ENCODE measurements at regions not wholly inside any gene's neighbourhood (a gene's known extent, or its start where the extent isn't known, plus 50 kb on each side); places are given as distances from the start of the nearest gene placed in this dataset.

DNA sequence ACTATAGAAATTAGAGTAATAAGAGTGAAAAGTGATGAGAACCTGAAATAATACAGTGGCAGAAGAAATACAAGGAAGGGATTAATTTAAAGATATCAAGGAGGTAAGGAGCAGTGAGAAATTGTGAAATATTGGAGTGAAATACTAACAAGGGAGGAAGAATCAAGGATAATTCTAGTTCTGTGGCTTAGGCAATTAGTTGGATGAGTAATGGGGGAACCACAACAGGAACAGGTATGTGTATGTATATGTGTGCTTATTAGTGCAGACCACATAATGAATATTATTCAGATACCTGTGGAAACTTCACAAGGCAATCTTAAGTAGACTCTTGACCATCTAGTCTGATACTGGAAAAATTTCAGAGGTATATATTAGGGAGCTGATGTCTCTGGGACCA lies 143.3 kb downstream of the TINAG start:
- TF ChIP-seq POLR2AphosphoS5 (IDR thresholded peaks at IDR 0.05; ENCODE audit: insufficient read depth in 1 of 2, low read depth in 1 of 2), result no peak
- no peak for TF ChIP-seq CTCF (IDR thresholded peaks at IDR 0.05)
- TF ChIP-seq POLR2A (IDR thresholded peaks at IDR 0.05), result no peak
- Histone ChIP-seq H3K9me3 (no peaks in the 10 kb centered on the region), H3K4me1 (no peaks in the 10 kb centered on the region), H3K27ac (no peak overlapping the region), H3K27me3 (no peaks in the 10 kb centered on the region), H3K4me3 (no peak overlapping the region), H3K36me3 (no peaks in the 10 kb centered on the region)
- intact Hi-C loops (cut with DNase I), result no loop called here
- DNase-seq (ENCODE audit: extremely low spot score in 2 of 2), result no peak

DNA sequence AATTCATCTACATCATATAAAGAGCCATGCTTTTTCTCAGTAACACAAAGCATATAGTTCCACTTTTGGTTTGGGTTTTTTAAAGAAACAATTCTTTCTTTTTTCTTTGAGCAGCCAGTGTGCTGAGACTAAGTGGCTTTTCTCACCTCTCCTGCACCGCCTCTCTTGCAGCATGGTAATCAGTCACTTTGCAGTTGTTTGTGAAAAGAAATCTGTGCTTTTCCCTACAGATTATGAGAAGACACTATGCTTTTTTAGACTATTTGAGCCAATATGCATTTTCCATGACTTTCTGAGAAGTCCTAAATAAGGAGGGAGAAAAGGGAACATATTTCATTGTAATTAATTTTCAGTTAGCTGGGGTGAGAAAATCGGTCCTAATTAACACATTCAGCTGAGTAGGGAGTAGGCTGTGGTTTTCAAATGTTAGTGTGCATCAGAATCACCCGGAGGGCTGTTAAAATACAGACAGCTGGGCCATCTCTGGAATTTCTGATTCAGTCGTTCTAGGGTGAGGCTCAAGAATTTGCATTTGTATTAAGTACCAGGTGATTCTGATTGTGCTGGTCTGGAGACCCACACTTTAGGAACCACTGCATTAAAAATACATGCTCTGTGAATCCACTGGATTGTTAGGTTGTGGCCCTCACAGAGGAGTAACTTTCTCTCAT lies 155.2 kb downstream of the TINAG start:
- H3K4me1 ChIP-seq, result no peaks in the 10 kb centered on the region
- no peak for DNase-seq (ENCODE audit: extremely low spot score in 2 of 2)
- no peak overlapping the region for H3K27ac ChIP-seq
- intact Hi-C loops (cut with DNase I), result no loop called here
- no peaks in the 10 kb centered on the region for H3K9me3 ChIP-seq
- no peak overlapping the region for H3K4me3 ChIP-seq
- no peaks in the 10 kb centered on the region for H3K36me3 ChIP-seq
- no peak for TF ChIP-seq POLR2A (IDR thresholded peaks at IDR 0.05)
- no peak for TF ChIP-seq CTCF (IDR thresholded peaks at IDR 0.05)
- TF ChIP-seq POLR2AphosphoS5 (IDR thresholded peaks at IDR 0.05; ENCODE audit: insufficient read depth in 1 of 2, low read depth in 1 of 2), result no peak
- no peaks in the 10 kb centered on the region for H3K27me3 ChIP-seq

DNA sequence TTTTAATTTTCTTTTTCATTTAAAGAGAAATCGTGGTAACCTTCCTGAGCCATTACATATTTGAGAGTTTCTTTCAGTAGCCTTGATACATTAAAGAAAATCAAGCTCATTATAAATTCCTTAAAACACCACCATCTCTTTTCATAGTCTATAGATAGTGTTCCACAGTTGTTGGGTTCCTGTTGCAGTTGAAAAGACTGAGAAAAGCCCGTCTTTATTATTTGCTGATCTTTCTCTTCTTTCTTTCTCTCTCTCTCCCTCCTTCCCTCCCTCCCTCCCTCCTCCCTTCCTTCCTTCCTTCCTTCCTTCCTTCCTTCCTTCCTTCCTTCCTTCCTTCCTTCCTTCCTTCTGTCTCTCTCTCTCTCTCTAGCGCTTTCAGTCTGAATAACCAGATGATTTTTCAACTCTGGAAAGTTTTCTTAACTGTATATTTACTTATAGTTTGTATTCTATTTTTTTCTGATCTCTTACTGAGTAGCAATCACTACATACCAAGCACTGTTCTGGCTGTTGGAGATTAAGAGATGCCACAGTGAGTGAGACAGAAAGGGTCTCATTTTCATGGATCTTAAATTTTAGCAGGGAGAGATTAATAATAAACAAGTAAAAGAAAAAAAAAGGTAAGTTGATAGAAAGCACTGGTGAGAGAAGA lies 157.5 kb downstream of the TINAG start:
- no peaks in the 10 kb centered on the region for H3K36me3 ChIP-seq
- H3K27ac ChIP-seq, result no peak overlapping the region
- H3K27me3 ChIP-seq, result no peaks in the 10 kb centered on the region
- H3K4me1 ChIP-seq, result no peaks in the 10 kb centered on the region
- no peak overlapping the region for H3K4me3 ChIP-seq
- H3K9me3 ChIP-seq, result no peaks in the 10 kb centered on the region
- TF ChIP-seq CTCF (IDR thresholded peaks at IDR 0.05), result no peak
- no peak for TF ChIP-seq POLR2AphosphoS5 (IDR thresholded peaks at IDR 0.05; ENCODE audit: insufficient read depth in 1 of 2, low read depth in 1 of 2)
- TF ChIP-seq POLR2A (IDR thresholded peaks at IDR 0.05), result no peak
- DNase-seq (ENCODE audit: extremely low spot score in 2 of 2), result no peak
- intact Hi-C loops (cut with DNase I), result no loop called here

GRCh38 chr6:54467384-54467783 lies 159.1 kb downstream of the TINAG start:
- DNase-seq (ENCODE audit: extremely low spot score in 2 of 2), result no peak
- Histone ChIP-seq H3K9me3 (no peaks in the 10 kb centered on the region), H3K4me3 (no peak overlapping the region), H3K27ac (no peak overlapping the region), H3K4me1 (no peaks in the 10 kb centered on the region), H3K27me3 (no peaks in the 10 kb centered on the region), H3K36me3 (no peaks in the 10 kb centered on the region)
- intact Hi-C loops (cut with DNase I), result no loop called here
- TF ChIP-seq POLR2A (IDR thresholded peaks at IDR 0.05) (no peak), POLR2AphosphoS5 (IDR thresholded peaks at IDR 0.05; ENCODE audit: insufficient read depth in 1 of 2, low read depth in 1 of 2) (no peak), CTCF (IDR thresholded peaks at IDR 0.05) (no peak)

GRCh38 chr6:54473328-54473727 lies 165.1 kb downstream of the TINAG start:
- H3K4me3 ChIP-seq, result no peak overlapping the region
- no peaks in the 10 kb centered on the region for H3K36me3 ChIP-seq
- H3K27me3 ChIP-seq, result no peaks in the 10 kb centered on the region
- no peaks in the 10 kb centered on the region for H3K4me1 ChIP-seq
- no peaks in the 10 kb centered on the region for H3K9me3 ChIP-seq
- H3K27ac ChIP-seq, result no peak overlapping the region
- intact Hi-C loops (cut with DNase I), result no loop called here
- TF ChIP-seq POLR2A (IDR thresholded peaks at IDR 0.05), result no peak
- TF ChIP-seq CTCF (IDR thresholded peaks at IDR 0.05), result no peak
- TF ChIP-seq POLR2AphosphoS5 (IDR thresholded peaks at IDR 0.05; ENCODE audit: insufficient read depth in 1 of 2, low read depth in 1 of 2), result no peak
- no peak for DNase-seq (ENCODE audit: extremely low spot score in 2 of 2)

All from vagina (tissue), 2 donors.